ENCODE measurements at regions not wholly inside any gene's neighbourhood (a gene's known extent, or its start where the extent isn't known, plus 50 kb on each side); places are given as distances from the start of the nearest gene placed in this dataset.

- no peak for DNase-seq
These were observed 397.0 kb downstream of the KLF12 start for GRCh38 chr13:73737214-73737613.

- no peak for DNase-seq
These were observed 400.5 kb downstream of the KLF12 start for GRCh38 chr13:73733706-73734105.

GRCh38 chr13:73732350-73732749, 401.9 kb downstream of the KLF12 start:
- DNase-seq: no peak

- DNase-seq: no peak
These were observed 402.6 kb downstream of the KLF12 start for GRCh38 chr13:73731564-73731963.

- no peak for DNase-seq
These were observed 404.2 kb downstream of the KLF12 start for GRCh38 chr13:73730014-73730413.

GRCh38 chr13:73729046-73729445, 405.2 kb downstream of the KLF12 start:
- DNase-seq: no peak

- no peak for DNase-seq
These were observed 412.1 kb downstream of the KLF12 start for GRCh38 chr13:73722120-73722519.

GRCh38 chr13:73721571-73721970, 412.6 kb downstream of the KLF12 start:
- DNase-seq: no peak

- DNase-seq: no peak
These were observed 413.9 kb downstream of the KLF12 start for GRCh38 chr13:73720216-73720840.

- no peak for DNase-seq
These were observed 416.0 kb downstream of the KLF12 start for GRCh38 chr13:73718246-73718645.

GRCh38 chr13:73717632-73718031, 416.6 kb downstream of the KLF12 start:
- no peak for DNase-seq

- DNase-seq: no peak
These were observed 418.2 kb downstream of the KLF12 start for GRCh38 chr13:73715911-73716510.

- no peak for DNase-seq
These were observed 418.9 kb downstream of the KLF12 start for GRCh38 chr13:73715114-73715910.

- no peak for DNase-seq
These were observed 419.7 kb downstream of the KLF12 start for GRCh38 chr13:73714522-73714921.

GRCh38 chr13:73708393-73708985, 425.7 kb downstream of the KLF12 start:
- DNase-seq: peak; percentile 66

GRCh38 chr13:73704587-73704986, 429.6 kb downstream of the KLF12 start:
- DNase-seq: no peak

GRCh38 chr13:73703606-73704005, 430.6 kb downstream of the KLF12 start:
- no peak for DNase-seq

- DNase-seq: no peak
These were observed 431.7 kb downstream of the KLF12 start for GRCh38 chr13:73702419-73703071.

GRCh38 chr13:73701160-73701559, 433.0 kb downstream of the KLF12 start:
- no peak for DNase-seq

- DNase-seq: no peak
These were observed 435.3 kb downstream of the KLF12 start for GRCh38 chr13:73698859-73699258.

GRCh38 chr13:73697166-73697565, 437.0 kb downstream of the KLF12 start:
- DNase-seq: no peak

- no peak for DNase-seq
These were observed 437.5 kb downstream of the KLF12 start for GRCh38 chr13:73696713-73697112.

- no peak for DNase-seq
These were observed 437.9 kb downstream of the KLF12 start for GRCh38 chr13:73696271-73696670.
